ENCODE measurements at regions not wholly inside any gene's neighbourhood (a gene's known extent, or its start where the extent isn't known, plus 50 kb on each side); places are given as distances from the start of the nearest gene placed in this dataset.

DNA sequence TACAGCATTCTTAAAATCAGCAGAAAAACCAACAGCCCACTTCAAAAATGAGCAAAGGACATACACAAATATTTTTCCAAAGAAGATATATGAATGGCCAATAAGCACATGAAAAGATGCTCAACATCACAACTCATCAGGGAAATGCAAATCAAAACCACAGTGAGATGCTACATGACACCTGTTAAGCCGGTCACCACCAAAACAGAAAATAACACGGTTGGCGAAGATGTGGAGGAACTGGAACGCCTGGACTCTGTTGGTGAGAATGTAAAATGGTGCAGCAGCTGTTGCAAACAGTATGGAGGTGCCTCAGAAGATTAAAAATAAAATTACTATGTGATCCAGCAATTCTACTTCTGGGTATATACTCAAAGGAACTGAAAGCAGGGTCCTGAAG is 184.8 kb downstream of the INHBB start:
- TF ChIP-seq CEBPB (IDR thresholded peaks at IDR 0.05), result no peak
- TF ChIP-seq, protein P1, sequence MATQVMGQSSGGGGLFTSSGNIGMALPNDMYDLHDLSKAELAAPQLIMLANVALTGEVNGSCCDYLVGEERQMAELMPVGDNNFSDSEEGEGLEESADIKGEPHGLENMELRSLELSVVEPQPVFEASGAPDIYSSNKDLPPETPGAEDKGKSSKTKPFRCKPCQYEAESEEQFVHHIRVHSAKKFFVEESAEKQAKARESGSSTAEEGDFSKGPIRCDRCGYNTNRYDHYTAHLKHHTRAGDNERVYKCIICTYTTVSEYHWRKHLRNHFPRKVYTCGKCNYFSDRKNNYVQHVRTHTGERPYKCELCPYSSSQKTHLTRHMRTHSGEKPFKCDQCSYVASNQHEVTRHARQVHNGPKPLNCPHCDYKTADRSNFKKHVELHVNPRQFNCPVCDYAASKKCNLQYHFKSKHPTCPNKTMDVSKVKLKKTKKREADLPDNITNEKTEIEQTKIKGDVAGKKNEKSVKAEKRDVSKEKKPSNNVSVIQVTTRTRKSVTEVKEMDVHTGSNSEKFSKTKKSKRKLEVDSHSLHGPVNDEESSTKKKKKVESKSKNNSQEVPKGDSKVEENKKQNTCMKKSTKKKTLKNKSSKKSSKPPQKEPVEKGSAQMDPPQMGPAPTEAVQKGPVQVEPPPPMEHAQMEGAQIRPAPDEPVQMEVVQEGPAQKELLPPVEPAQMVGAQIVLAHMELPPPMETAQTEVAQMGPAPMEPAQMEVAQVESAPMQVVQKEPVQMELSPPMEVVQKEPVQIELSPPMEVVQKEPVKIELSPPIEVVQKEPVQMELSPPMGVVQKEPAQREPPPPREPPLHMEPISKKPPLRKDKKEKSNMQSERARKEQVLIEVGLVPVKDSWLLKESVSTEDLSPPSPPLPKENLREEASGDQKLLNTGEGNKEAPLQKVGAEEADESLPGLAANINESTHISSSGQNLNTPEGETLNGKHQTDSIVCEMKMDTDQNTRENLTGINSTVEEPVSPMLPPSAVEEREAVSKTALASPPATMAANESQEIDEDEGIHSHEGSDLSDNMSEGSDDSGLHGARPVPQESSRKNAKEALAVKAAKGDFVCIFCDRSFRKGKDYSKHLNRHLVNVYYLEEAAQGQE (IDR thresholded peaks at IDR 0.05; ENCODE audit: low read depth), result no peak
- no peak for TF ChIP-seq EGR1 (IDR thresholded peaks at IDR 0.05)
- no peak for TF ChIP-seq YY1 (IDR thresholded peaks at IDR 0.05; ENCODE audit: low read depth)
- TF ChIP-seq TAF1 (IDR thresholded peaks at IDR 0.05; ENCODE audit: low read depth), result no peak
